HL-60 (cell line): ENCODE measurements at regions not wholly inside any gene's neighbourhood (a gene's known extent, or its start where the extent isn't known, plus 50 kb on each side); places are given as distances from the start of the nearest gene placed in this dataset.

Experiments used
- CTCF ChIP-seq: IDR thresholded peaks from one replicate; pipeline ENCODE4 v1.5.1; 2011; ENCODE audit warnings: low read length, control low read depth, inconsistent platforms; ENCODE audit not compliant: insufficient read depth
- GABPA ChIP-seq: IDR thresholded peaks from 2 replicates; pipeline ENCODE4 v1.6.1; 2012; ENCODE audit warnings: low read depth
- POLR2AphosphoS5 ChIP-seq: IDR thresholded peaks from 2 replicates; pipeline ENCODE4 v1.6.1; 2012; ENCODE audit warnings: low read depth

DNA sequence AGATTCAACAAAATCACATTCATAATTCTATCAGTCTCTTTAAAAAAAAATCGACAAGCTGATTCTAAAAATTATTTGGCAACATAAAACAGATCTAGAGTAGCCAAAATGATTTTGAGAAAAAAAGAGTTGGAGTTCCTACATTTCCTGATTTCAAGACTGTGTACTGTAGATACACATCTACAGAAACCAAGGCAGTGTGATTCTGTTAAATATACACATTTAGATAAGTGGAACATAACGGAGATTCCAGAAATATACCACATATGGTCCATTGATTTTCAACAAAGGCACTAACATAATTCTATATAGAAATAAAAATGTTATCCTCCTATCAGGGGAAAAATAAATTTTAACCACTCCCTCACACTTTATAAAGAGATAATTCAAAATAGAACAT is 467.0 kb downstream of the ADRA2A start:
- no peak for TF ChIP-seq CTCF
- no peak for TF ChIP-seq GABPA
- no peak for TF ChIP-seq POLR2AphosphoS5
